Head of caudate nucleus (tissue), 42 donors: ENCODE measurements at regions not wholly inside any gene's neighbourhood (a gene's known extent, or its start where the extent isn't known, plus 50 kb on each side); places are given as distances from the start of the nearest gene placed in this dataset.

Experiments used
- DNase-seq, 42 donors: peaks; one replicate each; pipeline versions ENCODE4 v3.0.0 to v3.0.0-alpha.2; 2020 to 2021; ENCODE audit warnings: mixed read lengths in 7 of 42
- intact Hi-C: fragments of 100-400 bp; cut with DNase I; formaldehyde crosslinking; loops from one replicate; pipeline ENCODE4 v1.15.0; 2022

DNA sequence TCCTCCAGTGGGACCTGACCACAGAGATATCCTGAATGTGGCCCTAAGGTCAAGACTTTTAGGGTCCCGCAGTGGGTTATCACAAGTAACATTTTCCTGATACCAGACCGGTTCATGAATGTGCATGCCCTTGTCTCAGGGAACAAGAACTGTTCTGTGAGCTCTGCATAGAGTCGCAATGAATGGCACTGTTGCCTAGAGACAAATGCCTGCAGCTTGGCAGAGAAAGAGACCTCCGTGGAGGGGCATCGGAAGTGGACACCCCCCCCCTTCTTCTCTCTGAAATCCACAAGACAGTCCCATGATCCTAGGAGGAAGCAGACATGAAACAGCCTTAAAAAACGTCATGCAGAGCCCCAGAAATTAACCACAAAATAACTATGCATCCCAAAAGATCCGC, 714.4 kb upstream of the TSPY4 start:
- intact Hi-C loops, result no loop called here
- peak in 13 of 42 donors; percentile 2 to 69 (median 18) for DNase-seq

DNA sequence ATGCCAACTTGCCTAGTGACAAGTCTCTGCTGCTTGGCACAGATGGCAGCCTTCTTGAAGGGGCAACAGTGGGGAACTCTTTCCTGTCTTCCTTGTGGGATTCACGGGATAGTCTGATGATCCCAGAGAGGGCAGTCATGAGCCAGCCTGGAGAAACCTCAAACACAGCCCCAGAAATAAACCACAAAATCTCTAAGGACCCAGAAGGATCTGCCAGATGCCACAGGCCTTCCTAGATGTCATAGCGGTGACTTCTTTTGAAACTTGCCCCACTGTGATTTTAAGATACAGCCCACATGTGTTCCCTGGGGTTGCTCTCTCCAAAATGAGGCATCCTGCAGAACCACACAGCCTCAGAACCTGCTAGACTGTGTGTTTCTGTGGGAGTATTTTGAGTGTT, 707.6 kb upstream of the TSPY4 start:
- peak in 1 of 42 donors; percentile 43 for DNase-seq
- intact Hi-C loops, result no loop called here

DNA sequence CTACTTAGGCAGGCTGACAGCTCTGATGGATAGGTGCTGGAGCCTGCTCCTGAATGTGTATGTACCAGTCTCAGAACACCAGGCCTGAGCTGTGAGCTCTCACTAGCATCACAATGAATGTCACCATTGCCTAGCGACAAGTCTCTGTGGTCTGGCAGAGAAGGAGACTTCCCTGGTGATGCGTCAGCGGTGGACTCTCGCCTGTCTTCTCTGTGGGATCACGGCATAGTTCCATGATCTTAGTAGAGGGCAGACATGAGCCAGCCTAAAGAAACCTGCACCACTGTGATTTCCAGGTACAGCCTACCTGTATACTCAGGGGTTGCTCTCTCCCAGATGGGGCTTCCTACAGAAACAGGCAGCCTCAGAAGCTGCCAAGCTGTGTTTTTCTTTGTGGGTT, 699.2 kb upstream of the TSPY4 start:
- no peak for DNase-seq
- intact Hi-C loops, result no loop called here

DNA sequence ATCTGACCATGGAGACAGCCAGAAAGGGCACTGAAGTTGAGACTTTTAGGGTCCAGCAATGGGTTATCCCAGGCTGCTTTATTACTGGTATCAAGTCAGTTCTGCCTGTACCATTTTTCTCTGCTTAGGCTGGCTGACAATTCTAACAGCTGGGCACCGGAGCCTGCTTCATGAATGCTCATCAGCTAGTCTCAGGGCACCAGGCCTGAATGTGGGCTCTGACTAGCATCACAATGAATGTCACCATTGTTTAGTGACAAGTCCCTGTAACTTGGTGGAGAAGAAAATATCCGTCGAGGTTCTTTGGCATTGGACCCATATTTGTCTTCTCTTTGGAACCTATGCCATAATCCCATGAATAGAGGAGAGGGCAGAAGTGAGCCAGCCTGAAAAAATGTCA, 692.3 kb upstream of the TSPY4 start:
- intact Hi-C loops, result no loop called here
- DNase-seq, result peak in 15 of 42 donors; percentile 17 to 83 (median 55)

DNA sequence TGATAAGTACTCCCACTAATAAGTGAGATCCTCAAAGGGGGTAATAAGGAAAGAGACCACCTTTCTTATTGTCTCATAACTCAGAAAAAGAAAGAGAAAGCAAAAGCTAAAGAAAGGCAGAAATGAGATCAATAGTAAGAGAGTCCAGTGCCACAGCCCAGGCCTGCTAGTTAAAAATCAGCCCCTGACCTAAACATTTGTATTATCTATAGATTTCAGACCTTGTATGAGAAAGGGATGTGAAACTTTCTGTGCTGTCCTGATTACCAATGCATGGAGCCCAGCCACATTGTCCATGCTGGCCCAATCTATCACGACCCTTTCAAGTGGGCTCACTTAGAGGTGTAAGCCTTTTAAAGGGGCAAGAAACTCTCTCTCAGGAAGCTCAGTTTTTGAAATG, 684.8 kb upstream of the TSPY4 start:
- intact Hi-C loops, result no loop called here
- no peak for DNase-seq

DNA sequence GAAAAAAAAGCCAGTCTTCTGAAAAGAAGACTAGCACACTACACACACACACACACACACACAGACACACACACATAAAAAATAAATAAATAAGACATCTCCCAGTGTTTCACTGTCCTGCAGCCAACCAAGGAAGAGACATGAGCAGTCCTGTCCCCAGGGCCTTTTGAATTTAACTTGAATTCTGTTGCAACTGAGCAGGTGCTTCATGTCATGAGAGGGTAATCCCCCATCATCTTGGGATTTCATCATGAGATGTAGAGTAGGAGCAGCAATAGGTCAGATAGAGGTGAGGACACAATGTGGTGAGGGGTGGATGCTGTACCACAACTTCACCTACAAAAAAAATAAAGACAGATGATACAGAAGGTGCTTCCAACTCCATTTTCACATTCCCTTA, 682.2 kb upstream of the TSPY4 start:
- intact Hi-C loops, result no loop called here
- no peak for DNase-seq

DNA sequence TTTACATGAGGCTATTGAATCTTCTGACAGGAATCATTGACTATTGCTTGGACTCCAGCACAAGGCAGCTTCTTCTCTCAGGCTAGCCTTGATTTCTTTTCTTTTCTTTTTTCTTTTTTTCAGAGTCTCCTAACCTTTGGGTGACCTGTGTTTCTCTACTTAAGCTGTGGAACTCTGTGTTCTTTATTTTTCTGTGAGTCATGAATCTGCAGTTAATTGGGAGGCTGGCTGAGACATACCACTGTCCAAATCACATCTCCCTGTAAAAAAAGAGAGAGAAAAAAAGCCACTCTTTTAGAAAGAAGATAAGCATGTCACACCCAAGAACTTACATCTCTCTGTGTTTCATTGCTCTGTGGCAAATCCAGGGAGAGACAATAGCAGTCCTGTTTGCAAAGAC, 681.2 kb upstream of the TSPY4 start:
- no peak for DNase-seq
- intact Hi-C loops, result no loop called here

DNA sequence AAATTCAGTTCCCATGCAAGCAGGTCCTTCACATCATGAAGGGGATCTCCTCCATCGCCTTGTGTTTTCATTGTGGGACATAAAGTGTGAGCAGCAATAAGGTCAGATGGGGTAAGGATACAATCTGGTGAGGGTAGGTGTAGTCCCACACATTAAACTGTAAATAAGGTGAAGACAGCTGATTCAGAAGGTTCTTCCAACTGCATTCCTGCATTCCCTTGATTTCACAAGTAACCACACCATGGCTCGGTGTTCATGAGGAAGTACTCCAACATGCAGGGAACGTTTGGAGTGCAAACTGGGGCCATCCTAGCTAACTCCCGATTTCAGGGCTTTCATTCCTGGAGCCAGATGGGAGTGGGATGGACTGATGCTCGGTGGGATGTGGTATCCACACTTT, 680.7 kb upstream of the TSPY4 start:
- no peak for DNase-seq
- intact Hi-C loops, result no loop called here

DNA sequence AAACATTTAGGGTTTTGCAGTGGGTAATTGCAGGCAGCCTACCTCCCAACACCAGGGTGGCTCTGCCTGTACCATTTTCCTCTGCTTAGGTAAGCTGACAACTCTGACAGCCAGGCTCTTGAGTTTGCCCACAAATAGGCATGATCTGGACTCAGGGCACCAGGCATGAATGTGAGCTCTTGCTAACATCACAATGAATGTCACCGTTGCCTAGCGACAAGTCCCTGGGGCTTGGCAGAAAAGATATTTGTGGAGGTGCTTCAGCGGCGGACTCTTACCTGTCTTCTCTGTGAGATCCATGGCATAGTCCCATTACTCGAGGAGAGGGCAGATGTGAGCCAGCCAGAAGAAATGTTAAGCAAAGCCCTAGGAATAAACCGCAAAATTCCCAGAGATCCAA, 677.5 kb upstream of the TSPY4 start:
- intact Hi-C loops, result no loop called here
- DNase-seq, result no peak

DNA sequence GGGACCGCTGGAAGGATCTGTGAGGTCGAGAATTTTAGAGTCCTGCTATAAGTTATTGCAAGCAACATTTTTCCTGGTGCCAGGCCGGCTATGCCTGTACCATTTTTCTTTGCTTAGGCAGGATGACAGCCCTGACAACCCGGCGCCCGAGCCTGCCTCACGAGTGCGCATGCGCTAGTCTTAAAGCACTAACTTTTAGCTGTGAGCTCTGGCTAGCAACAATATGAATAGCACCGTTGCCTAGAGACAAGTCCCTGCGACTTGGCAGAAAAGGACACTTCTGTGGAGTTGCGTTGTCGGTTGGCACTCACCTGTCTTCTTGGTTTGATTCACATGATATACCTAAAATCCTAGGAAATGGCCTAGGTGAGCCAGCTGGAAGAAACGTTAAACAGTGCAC, 663.4 kb upstream of the TSPY4 start:
- intact Hi-C loops, result no loop called here
- peak in 3 of 42 donors; percentile 5 to 24 (median 16) for DNase-seq

DNA sequence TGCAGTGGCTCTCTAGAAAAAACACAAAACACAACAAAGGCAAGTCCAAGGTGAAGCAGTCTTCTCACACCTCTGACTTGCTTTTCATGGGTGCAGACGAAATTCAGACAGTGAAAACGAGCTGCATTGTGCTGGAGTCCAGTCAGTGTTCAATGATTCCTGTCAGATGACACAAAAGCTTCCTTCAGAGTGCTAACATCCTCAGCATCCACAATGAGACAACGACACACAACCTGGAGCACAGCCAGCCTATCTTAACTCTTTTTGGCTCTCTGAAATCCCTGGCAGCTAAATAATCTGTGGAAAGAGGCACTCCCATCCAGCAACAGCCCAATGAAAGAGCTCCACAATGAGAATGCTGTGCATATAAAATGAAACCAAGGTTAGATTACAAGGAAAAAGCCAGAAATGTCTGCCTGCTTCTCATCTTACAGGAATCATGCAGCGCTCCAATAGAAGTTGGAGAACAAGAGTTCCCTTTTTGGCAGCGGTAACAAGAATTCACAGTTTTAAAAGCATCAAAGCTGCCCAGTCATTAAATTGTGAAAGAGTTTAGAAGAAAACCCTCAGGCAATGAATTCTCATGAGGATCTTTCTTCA, 659.8 kb upstream of the TSPY4 start:
- DNase-seq, result peak in 10 of 42 donors; percentile 2 to 70 (median 16)
- intact Hi-C loops, result no loop called here

DNA sequence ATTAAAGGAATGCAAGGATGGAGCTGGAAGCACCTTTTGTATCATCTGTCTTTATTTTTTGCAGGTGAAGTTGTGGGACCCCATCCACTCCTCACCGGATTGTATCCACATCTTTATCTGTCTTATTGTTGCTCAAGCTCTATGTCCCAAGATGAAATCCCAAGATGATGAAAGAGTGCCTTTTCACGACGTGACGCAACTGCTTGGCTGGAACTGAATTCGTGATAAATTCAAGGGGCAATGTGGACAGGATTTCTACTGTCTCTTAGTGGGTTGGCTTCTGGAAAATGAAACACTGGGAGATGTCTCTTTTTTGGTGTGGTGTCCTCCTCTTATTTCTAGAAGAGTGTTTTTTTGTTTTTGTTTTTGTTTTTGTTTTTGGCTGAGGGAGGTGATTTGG, 650.1 kb upstream of the TSPY4 start:
- DNase-seq, result no peak
- intact Hi-C loops, result no loop called here

DNA sequence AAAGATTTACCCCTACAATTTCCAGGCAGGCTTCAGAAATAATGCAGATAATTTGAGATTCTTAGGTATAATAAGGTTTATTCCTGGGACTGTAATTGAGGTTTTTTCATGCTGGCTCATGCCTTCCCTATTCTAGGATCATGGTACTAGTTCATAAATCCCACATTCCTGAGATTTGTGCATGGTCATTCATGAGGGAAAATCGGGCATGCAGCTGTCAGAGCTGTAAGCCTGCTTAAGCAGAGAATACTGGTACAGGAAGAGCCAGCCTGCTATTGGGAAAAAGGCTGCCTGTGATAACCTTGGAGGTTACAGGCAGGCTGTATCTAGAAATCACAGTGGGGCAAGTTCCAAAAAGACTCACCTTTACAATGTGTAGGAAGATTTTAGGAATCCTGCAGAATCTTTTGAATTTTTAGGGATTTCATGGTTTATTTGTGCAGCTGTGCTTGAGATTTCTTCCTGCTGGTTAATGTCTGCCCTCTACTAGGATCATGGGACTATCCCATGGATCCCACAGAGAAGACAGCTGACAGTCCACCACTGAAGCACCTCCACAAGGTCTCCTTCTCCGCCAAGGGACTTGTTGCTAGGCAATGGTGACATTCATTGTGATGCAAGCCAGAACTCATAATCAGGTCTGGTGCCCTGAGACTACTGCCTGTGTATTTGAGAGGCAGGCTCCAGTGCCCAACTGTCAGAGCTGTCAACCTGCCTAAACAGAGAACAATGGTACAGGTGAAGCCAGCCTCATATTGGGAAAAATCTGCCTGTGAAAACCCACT, 646.2 kb upstream of the TSPY4 start:
- intact Hi-C loops, result no loop called here
- no peak for DNase-seq

DNA sequence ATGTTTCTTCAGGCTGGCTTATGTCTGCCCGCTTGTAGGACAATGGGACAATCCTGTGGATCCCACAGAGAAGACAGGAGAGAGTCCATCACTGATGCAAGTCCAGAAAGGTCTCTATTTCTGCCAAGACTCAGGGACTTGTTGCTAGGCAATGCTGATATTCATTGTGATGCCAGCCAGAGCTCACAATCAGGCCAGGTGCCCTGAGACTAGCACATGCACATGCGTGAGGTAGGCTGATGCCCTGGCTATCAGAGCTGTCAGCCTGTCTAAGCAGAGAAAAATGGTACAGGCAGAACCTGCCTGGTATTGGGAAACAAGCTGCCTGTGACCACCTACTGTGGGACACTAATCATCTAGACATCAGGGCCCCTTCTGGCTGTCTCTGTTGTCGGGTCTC, 638.7 kb upstream of the TSPY4 start:
- intact Hi-C loops, result no loop called here
- no peak for DNase-seq

DNA sequence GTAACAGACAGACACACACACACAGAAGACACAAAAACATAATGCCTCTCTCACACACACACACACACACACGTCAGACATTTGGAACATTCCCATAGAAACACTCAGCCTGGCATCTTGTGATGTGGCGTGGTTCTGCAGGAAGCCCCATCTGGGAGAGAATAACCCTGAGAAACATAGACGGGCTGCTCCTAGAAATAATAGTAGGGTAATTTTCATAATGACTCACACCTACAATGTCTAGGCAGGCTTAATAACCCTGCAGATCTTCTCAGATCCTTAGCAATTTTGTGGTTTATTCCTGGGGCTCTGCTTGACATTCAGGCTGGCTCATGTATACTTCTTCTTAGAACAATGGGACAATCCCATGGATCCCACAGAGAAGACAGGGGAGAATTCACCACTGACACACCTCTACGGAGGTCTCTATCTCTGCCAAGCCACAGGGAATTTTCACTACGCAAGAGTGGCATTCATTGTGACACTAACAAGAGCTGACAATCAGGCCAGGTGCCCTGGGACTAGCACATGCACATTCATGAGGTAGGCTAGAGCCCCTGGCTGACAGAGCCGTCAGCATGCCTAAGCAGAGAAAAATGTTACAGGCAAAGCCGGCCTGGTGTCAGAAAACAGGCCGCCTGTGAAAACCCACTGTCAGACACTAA, 631.5 kb upstream of the TSPY4 start:
- intact Hi-C loops, result no loop called here
- DNase-seq, result no peak

DNA sequence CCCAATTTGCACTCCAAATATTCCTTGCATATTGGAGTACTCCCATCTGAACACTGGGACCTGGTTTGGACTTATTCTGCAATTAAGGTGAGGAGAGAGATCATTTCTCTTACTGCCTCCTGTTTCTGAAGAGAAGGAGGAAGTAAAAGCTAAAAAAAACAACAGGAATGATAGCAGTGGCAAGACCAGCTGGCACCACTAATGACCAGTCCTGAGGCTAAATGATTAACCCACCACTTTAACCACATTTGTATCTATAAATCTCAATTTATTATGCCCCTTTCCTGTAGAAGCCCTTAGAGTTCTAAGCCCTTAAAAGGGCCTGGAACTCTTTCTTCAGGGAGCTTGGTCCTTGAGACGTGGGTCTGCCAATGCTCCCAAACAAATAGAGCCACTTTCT, 625.0 kb upstream of the TSPY4 start:
- intact Hi-C loops, result no loop called here
- DNase-seq, result no peak

DNA sequence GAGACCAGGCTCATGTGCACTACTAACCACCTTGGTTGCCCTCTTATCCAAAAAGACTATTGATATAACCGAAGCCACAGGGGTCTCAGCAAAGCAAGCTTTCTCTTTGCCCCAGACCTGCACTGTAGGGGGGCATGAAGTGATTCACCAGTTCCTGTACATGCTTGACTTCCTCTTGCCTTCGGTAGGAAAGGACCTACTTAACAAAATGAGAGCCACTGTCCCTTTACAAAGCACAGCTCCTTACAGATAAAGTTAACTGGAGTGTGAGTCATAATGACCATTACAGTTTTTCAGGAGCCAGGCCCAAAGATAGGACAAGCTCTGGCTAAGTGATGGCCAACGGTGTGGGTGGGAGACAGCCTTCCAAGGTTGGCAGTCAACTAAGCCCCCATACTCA, 622.0 kb upstream of the TSPY4 start:
- intact Hi-C loops, result no loop called here
- no peak for DNase-seq

DNA sequence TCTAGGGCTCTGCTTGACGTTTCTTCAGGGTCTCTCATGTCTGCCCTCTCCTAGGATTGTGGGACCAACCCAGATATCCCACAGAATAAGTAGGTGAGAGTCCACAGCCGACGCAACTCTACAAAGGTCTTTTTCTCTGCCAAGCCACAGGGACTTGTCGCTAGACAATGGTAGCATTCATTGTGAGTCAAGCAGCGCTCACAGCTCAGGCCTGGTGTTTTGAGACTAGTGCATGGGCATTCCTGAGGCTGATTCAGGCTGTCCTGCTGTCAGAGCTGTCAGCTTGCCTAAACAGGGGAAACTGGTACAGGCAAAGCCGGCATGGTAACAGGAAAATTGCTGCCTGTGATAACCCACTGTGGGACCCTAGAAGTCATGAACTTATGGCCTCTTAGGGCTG, 610.6 kb upstream of the TSPY4 start:
- DNase-seq, result peak in 13 of 42 donors; percentile 1 to 56 (median 15)
- intact Hi-C loops, result no loop called here

DNA sequence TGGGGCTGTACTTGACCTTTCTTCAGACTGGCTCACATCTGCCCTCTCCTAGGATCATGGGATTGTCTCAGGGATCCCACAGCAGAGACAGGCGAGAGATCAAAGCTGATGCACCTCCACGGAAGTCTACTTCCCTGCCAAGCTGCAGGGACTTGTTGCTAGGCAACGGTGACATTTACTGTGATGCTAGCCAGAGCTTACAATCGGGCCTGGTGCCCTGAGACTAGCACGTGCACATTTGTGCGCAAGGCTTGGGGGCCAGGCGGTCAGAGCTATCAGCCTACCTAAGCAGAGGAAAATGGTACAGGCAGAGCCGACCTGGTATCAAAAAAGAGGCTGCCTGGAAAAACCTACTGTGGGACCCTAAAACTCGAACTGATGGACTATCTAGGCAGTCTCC, 607.3 kb upstream of the TSPY4 start:
- intact Hi-C loops, result no loop called here
- no peak for DNase-seq

DNA sequence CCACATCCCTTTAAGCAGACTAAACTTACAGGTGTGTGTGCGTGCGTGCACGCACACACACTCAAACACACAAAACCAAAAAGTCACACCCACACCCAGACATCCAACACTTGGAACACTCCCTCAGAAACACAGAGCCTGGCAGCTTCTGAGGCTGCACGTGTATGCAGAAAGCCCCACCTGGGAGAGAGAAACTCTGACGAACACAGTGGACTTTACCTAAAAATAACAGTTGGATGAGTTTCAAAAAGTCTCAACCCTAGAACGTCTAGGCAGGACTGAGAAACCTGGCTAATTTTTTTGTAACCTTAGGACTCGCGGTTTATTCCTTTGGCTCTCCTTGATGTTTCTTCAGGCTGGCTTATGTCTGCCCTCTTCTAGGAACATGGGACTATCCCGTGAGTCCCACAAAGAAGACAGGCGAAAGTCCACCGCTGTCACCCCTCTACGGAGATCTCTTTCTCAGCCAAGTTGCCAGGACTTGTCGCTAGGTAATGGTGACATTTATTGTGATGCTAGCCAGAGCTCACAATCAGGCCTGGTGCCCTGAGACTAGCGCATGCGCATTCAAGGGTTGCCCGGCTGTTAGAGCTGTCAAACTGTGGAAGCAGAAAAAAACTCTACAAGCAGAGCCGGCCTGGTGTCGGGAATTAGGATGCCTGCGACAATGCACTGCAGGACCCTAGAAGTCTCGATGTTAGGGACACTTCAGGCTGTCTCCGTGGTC, 595.8 kb upstream of the TSPY4 start:
- no peak for DNase-seq

More for the DNA sequence above, 595.8 kb upstream of the TSPY4 start:
- intact Hi-C loops, result no loop called here
